Mesenchymal stem cell (in vitro differentiated cells and primary cell): ENCODE measurements at regions not wholly inside any gene's neighbourhood (a gene's known extent, or its start where the extent isn't known, plus 50 kb on each side); places are given as distances from the start of the nearest gene placed in this dataset.
A peak's percentile ranks its signal among the peaks of the same experiment; 100 is the strongest.

Experiments used
- DNase-seq: peaks from one replicate; pipeline ENCODE4 v3.0.0-alpha.2; 2013
- H2AFZ ChIP-seq: one replicate; pipeline ENCODE4 v1.6.1; 2013; ENCODE audit warnings: low read depth, mild to moderate bottlenecking, control low read depth, inconsistent platforms, low read length, moderate library complexity
- H2AK5ac ChIP-seq: 2 replicates; pipeline ENCODE4 v1.6.1; 2013; ENCODE audit warnings: low read length, moderate library complexity, mild to moderate bottlenecking, inconsistent platforms; ENCODE audit not compliant: severe bottlenecking
- H2BK120ac ChIP-seq: one replicate; pipeline ENCODE4 v1.6.1; 2013; ENCODE audit warnings: low read depth, mild to moderate bottlenecking, inconsistent platforms, low read length, moderate library complexity
- H2BK12ac ChIP-seq, 2 experiments: one replicate each; pipeline ENCODE4 v1.6.1; 2013; ENCODE audit warnings: inconsistent platforms in 2 of 2, low read length in 2 of 2, mild to moderate bottlenecking in 2 of 2, moderate library complexity in 2 of 2, control low read depth in 1 of 2
- H2BK15ac ChIP-seq: one replicate; pipeline ENCODE4 v1.6.1; 2013; ENCODE audit warnings: mild to moderate bottlenecking, low read depth, inconsistent platforms; ENCODE audit not compliant: poor library complexity, severe bottlenecking
- H2BK5ac ChIP-seq: 2 replicates; pipeline ENCODE4 v1.6.1; 2013; ENCODE audit warnings: low read depth, mild to moderate bottlenecking, low read length, control low read depth, inconsistent platforms; ENCODE audit not compliant: poor library complexity, severe bottlenecking
- H3K14ac ChIP-seq, 2 experiments: one replicate each; pipeline ENCODE4 v1.6.1; 2013; ENCODE audit warnings: inconsistent platforms in 2 of 2, low read length in 2 of 2, control low read depth in 1 of 2, mild to moderate bottlenecking in 1 of 2, moderate library complexity in 1 of 2
- H3K18ac ChIP-seq, 2 experiments: one replicate each; pipeline ENCODE4 v1.6.1; 2013; ENCODE audit warnings: inconsistent platforms in 2 of 2, low read length in 2 of 2, control low read depth in 1 of 2, low read depth in 1 of 2, mild to moderate bottlenecking in 1 of 2
- H3K23ac ChIP-seq, 2 experiments: one replicate each; pipeline ENCODE4 v1.6.1; 2013; ENCODE audit warnings: inconsistent platforms in 2 of 2, low read length in 2 of 2, mild to moderate bottlenecking in 2 of 2, moderate library complexity in 2 of 2, control low read depth in 1 of 2
- H3K27ac ChIP-seq: 2 replicates; pipeline ENCODE4 v1.5.1; 2013; ENCODE audit warnings: mild to moderate bottlenecking, moderate library complexity, low read length, control low read depth, inconsistent platforms; ENCODE audit not compliant: poor library complexity, severe bottlenecking
- H3K27me3 ChIP-seq, 2 experiments: 2 replicates each; pipeline versions ENCODE4 v1.6.1 to v1.7.0; 2013; ENCODE audit warnings: low read length in 2 of 2, mild to moderate bottlenecking in 2 of 2, moderate library complexity in 2 of 2, control low read depth in 1 of 2, inconsistent platforms in 1 of 2; ENCODE audit not compliant: control insufficient read depth in 1 of 2, insufficient read depth in 1 of 2
- H3K36me3 ChIP-seq, 2 experiments: 2 replicates each; pipeline versions ENCODE4 v1.6.1 to v1.7.0; 2013; ENCODE audit warnings: low read length in 2 of 2, control low read depth in 1 of 2, inconsistent platforms in 1 of 2, low read depth in 1 of 2, mild to moderate bottlenecking in 1 of 2; ENCODE audit not compliant: insufficient read depth in 2 of 2, control insufficient read depth in 1 of 2
- H3K4ac ChIP-seq, 2 experiments: one replicate each; pipeline ENCODE4 v1.6.1; 2013; ENCODE audit warnings: inconsistent platforms in 2 of 2, low read length in 2 of 2, mild to moderate bottlenecking in 2 of 2, moderate library complexity in 2 of 2, control low read depth in 1 of 2, low read depth in 1 of 2
- H3K4me1 ChIP-seq: 2 replicates; pipeline ENCODE4 v1.6.1; 2013; ENCODE audit warnings: low read depth, low read length, control low read depth; ENCODE audit not compliant: control insufficient read depth, insufficient read depth
- H3K4me2 ChIP-seq: 2 replicates; pipeline ENCODE4 v1.6.1; 2013; ENCODE audit warnings: low read length, mild to moderate bottlenecking, inconsistent platforms; ENCODE audit not compliant: poor library complexity, severe bottlenecking
- H3K4me3 ChIP-seq, 2 experiments: 2 replicates each; pipeline versions ENCODE4 v1.5.1 to v1.7.0; 2013; ENCODE audit warnings: low read length in 2 of 2, mild to moderate bottlenecking in 2 of 2, control low read depth in 1 of 2, low read depth in 1 of 2; ENCODE audit not compliant: insufficient read depth in 1 of 2
- H3K79me1 ChIP-seq: replicated peaks from 2 replicates; pipeline ENCODE4 v1.6.1; 2013; ENCODE audit warnings: mild to moderate bottlenecking, control low read depth, low read length, inconsistent platforms; ENCODE audit not compliant: poor library complexity, severe bottlenecking
- H3K9ac ChIP-seq: 2 replicates; pipeline ENCODE4 v1.7.0; 2013; ENCODE audit warnings: mild to moderate bottlenecking, low read length, moderate library complexity
- H3K9me3 ChIP-seq: 2 replicates; pipeline ENCODE4 v1.7.0; 2013; ENCODE audit warnings: mild to moderate bottlenecking, low read length; ENCODE audit not compliant: control insufficient read depth
- H4K8ac ChIP-seq: one replicate; pipeline ENCODE4 v1.6.1; 2013; ENCODE audit warnings: inconsistent platforms, mild to moderate bottlenecking, low read length, moderate library complexity
- H4K91ac ChIP-seq: one replicate; pipeline ENCODE4 v1.6.1; 2013; ENCODE audit warnings: mild to moderate bottlenecking, low read length, inconsistent platforms
- WGBS: methylation state at CpG from one replicate; pipeline ENCODE4 v1.1.7; 2013; ENCODE audit warnings: mixed read lengths; 5-methylcytosine and 5-hydroxymethylcytosine counted together

GRCh38 chr11:103735497-103736032 lies 300.9 kb upstream of the DDI1 start:
- Histone ChIP-seq H2AFZ (no peak overlapping the region), H3K4me1 (no peaks in the 10 kb centered on the region), H2BK15ac (no peak overlapping the region), H3K23ac (no peak overlapping the region), H4K8ac (no peak overlapping the region), H3K9ac (no peak overlapping the region), H3K36me3 (no peaks in the 10 kb centered on the region), H3K4me3 (no peak overlapping the region), H3K14ac (no peak overlapping the region), H4K91ac (no peak overlapping the region), H2BK12ac (no peak overlapping the region), H2BK120ac (no peak overlapping the region), H3K79me1 (no peaks in the 10 kb centered on the region), H3K9me3 (no peaks in the 10 kb centered on the region), H3K4ac (no peak overlapping the region), H3K4me2 (no peak overlapping the region), H3K18ac (no peak overlapping the region), H2AK5ac (no peak overlapping the region), H3K27ac (no peak overlapping the region), H3K27me3 (no peaks in the 10 kb centered on the region), H2BK5ac (no peak overlapping the region)
- 65% methylated on average over 4 of the region's 4 CpGs for WGBS
- DNase-seq = peak; percentile 31

GRCh38 chr11:103736315-103737036 lies 300.0 kb upstream of the DDI1 start:
- Histone ChIP-seq H3K14ac (no peak overlapping the region), H3K18ac (no peak overlapping the region), H3K27ac (no peak overlapping the region), H3K4me2 (no peak overlapping the region), H3K36me3 (no peaks in the 10 kb centered on the region), H3K4me1 (no peaks in the 10 kb centered on the region), H2BK5ac (no peak overlapping the region), H2AFZ (no peak overlapping the region), H3K79me1 (no peaks in the 10 kb centered on the region), H4K8ac (no peak overlapping the region), H2AK5ac (no peak overlapping the region), H4K91ac (no peak overlapping the region), H3K9ac (no peak overlapping the region), H3K27me3 (no peaks in the 10 kb centered on the region), H2BK15ac (no peak overlapping the region), H2BK120ac (no peak overlapping the region), H3K23ac (no peak overlapping the region), H3K4me3 (no peak overlapping the region), H3K9me3 (no peaks in the 10 kb centered on the region), H2BK12ac (no peak overlapping the region), H3K4ac (no peak overlapping the region)
- DNase-seq = no peak
- WGBS = 100% methylated on average over 1 of the region's 4 CpGs

DNA sequence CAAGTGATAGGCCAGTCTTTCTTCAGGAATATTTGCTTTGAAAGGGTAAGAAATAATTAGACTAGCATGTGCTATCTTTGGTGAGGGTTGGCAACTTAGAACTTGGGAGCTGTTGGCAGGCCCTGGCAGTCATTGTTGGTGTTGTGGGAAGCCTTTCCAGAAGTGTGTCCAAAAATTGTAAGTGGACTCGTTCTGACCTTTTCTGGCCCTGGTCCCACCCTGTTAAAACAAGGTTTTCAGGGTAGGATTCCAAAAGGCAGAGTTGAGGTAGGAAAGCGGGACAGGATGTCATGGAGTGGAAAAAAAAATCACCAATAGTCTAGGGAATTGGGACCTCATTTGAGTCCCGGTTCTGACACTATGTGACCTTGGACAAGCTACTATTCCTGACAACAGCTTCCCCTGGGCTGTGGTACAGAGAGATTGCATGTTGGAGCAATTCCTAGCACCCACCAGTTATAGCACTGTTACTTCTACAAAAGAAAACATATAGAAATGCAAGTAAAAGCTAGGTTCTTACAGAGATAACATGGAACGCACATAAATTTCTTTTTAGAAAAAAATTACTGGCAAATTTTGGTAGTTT lies 299.3 kb upstream of the DDI1 start:
- no peak overlapping the region for H4K91ac ChIP-seq
- H2BK15ac ChIP-seq = no peak overlapping the region
- H3K23ac ChIP-seq = no peak overlapping the region
- no peaks in the 10 kb centered on the region for H3K79me1 ChIP-seq
- H3K4me3 ChIP-seq = no peak overlapping the region
- no peaks in the 10 kb centered on the region for H3K4me1 ChIP-seq
- H3K9me3 ChIP-seq = no peaks in the 10 kb centered on the region
- no peak overlapping the region for H3K14ac ChIP-seq
- no peak overlapping the region for H3K18ac ChIP-seq
- H2BK5ac ChIP-seq = no peak overlapping the region
- H2BK120ac ChIP-seq = no peak overlapping the region
- no peak overlapping the region for H3K4me2 ChIP-seq
- H3K9ac ChIP-seq = no peak overlapping the region
- no peak overlapping the region for H3K4ac ChIP-seq
- H2AK5ac ChIP-seq = no peak overlapping the region
- DNase-seq = no peak
- 84% methylated on average over 3 of the region's 4 CpGs for WGBS
- no peak overlapping the region for H3K27ac ChIP-seq
- H2AFZ ChIP-seq = no peak overlapping the region
- H3K27me3 ChIP-seq = no peaks in the 10 kb centered on the region
- no peak overlapping the region for H2BK12ac ChIP-seq
- no peak overlapping the region for H4K8ac ChIP-seq
- no peaks in the 10 kb centered on the region for H3K36me3 ChIP-seq

DNA sequence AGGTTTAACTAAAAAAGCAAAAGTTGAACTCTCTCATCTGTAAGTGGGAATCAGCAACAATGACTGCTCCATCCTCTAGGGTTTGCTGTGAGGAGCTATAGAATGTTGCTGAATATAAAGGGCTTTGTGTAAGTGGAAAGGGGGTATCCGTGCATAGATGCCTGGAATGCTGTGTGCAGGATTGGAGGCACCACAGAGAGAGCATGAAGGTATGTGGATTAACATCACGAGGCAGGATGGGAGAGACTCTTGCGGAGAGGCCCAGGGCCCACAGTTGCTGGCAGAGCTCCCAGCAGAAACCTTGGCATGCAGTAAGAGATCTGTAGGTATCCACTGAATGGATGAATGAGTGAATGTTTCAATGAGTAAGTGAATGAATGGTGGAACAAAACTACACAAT lies 298.7 kb upstream of the DDI1 start:
- H3K27ac ChIP-seq = no peak overlapping the region
- no peak overlapping the region for H3K9ac ChIP-seq
- H2AFZ ChIP-seq = no peak overlapping the region
- DNase-seq = no peak
- WGBS = 77% methylated on average over 3 of the region's 3 CpGs
- no peak overlapping the region for H2BK120ac ChIP-seq
- no peaks in the 10 kb centered on the region for H3K9me3 ChIP-seq
- no peak overlapping the region for H2BK12ac ChIP-seq
- no peaks in the 10 kb centered on the region for H3K79me1 ChIP-seq
- H2BK15ac ChIP-seq = no peak overlapping the region
- H2BK5ac ChIP-seq = no peak overlapping the region
- H3K14ac ChIP-seq = no peak overlapping the region
- no peak overlapping the region for H3K23ac ChIP-seq
- H3K36me3 ChIP-seq = no peaks in the 10 kb centered on the region
- no peak overlapping the region for H3K4me2 ChIP-seq
- no peak overlapping the region for H3K4me3 ChIP-seq
- H3K18ac ChIP-seq = no peak overlapping the region
- H3K27me3 ChIP-seq = no peaks in the 10 kb centered on the region
- H4K8ac ChIP-seq = no peak overlapping the region
- no peak overlapping the region for H4K91ac ChIP-seq
- no peaks in the 10 kb centered on the region for H3K4me1 ChIP-seq
- no peak overlapping the region for H3K4ac ChIP-seq
- H2AK5ac ChIP-seq = no peak overlapping the region
